Brain microvascular endothelial cell (primary cell): ENCODE measurements at regions not wholly inside any gene's neighbourhood (a gene's known extent, or its start where the extent isn't known, plus 50 kb on each side); places are given as distances from the start of the nearest gene placed in this dataset.
"Not testable (repeated sequence)": the region's sequence is repeated elsewhere in the genome, so short reads cannot be mapped to it uniquely, and the experiment has no call there.

ENCODE experiments used
- DNase-seq: peaks from one replicate; pipeline ENCODE4 v3.0.0-alpha.2; 2020
- H3K27ac ChIP-seq: fragments of 250-450 bp; sonication (Bioruptor Pico); 2 replicates; pipeline ENCODE4 v1.5.1; 2020; ENCODE audit warnings: mild to moderate bottlenecking, moderate library complexity
- H3K27me3 ChIP-seq: fragments of 250-450 bp; sonication (Bioruptor Pico); replicated peaks from 2 replicates; pipeline ENCODE4 v1.5.1; 2020; ENCODE audit warnings: mild to moderate bottlenecking
- H3K36me3 ChIP-seq: fragments of 250-450 bp; sonication (Bioruptor Pico); replicated peaks from 2 replicates; pipeline ENCODE4 v1.5.1; 2020; ENCODE audit warnings: mild to moderate bottlenecking
- H3K4me3 ChIP-seq: 2 replicates; pipeline ENCODE4 v1.5.1; 2011; ENCODE audit warnings: low read depth, mild to moderate bottlenecking, control low read depth, low read length, moderate library complexity
- in situ Hi-C: cut with HindIII; loops from 2 replicates; pipeline ENCODE4 v1.10.0; 2017; ENCODE audit warnings: low sequenced_read_pairs, low pct_ligation_motif_present
- TF ChIP-seq, protein P1 (sequence below): IDR thresholded peaks from 2 replicates; pipeline ENCODE4 v1.5.1; 2011; ENCODE audit warnings: low read depth, mild to moderate bottlenecking, moderate library complexity, low read length, control low read depth, inconsistent platforms; ENCODE audit errors: missing control alignments

DNA sequence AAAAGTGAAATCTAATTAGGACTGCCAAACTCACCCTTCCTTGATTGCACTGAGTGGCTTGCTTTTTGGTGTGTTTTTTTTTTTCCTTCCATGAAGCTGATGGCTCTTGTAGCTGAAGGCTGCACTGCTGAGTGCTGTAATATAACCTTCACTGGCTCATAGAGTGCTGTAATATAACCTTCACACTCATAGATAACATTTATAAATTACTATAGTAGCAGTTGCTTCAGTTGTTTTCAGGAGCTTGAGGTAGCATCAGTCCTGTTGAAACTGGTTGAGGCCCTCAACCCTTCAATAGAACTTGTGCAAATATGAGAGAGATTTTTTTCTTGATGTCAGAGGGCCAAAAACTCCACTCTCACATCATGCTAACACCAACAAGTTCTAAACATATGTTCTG lies 404.9 kb upstream of the MBL2 start:
- H3K4me3 ChIP-seq: no peak overlapping the region
- H3K36me3 ChIP-seq: no peaks in the 10 kb centered on the region
- TF ChIP-seq, protein P1, sequence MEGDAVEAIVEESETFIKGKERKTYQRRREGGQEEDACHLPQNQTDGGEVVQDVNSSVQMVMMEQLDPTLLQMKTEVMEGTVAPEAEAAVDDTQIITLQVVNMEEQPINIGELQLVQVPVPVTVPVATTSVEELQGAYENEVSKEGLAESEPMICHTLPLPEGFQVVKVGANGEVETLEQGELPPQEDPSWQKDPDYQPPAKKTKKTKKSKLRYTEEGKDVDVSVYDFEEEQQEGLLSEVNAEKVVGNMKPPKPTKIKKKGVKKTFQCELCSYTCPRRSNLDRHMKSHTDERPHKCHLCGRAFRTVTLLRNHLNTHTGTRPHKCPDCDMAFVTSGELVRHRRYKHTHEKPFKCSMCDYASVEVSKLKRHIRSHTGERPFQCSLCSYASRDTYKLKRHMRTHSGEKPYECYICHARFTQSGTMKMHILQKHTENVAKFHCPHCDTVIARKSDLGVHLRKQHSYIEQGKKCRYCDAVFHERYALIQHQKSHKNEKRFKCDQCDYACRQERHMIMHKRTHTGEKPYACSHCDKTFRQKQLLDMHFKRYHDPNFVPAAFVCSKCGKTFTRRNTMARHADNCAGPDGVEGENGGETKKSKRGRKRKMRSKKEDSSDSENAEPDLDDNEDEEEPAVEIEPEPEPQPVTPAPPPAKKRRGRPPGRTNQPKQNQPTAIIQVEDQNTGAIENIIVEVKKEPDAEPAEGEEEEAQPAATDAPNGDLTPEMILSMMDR: no peak
- H3K27ac ChIP-seq: no peak overlapping the region
- no peaks in the 10 kb centered on the region for H3K27me3 ChIP-seq
- in situ Hi-C loops: no loop called here
- DNase-seq: no peak

DNA sequence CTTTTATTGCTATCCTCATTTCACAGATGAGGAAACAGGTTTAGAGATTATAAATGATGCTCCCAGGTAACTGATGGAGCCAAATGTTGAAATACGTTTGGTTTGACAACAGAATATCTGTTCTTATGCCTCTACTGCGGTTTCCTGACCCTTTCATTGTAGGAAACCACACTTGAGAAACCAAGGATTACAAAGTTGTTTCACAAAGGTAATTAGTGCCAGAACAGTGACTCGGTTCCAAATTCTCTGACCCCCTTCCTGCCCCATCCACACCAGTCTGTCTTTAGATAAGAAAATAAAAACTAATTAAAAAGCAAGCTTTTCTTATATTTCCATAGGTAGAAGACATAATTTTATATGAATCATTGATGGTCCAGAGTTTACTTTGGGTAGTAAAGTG lies 393.7 kb upstream of the MBL2 start:
- Histone ChIP-seq H3K4me3 (no peak overlapping the region), H3K27ac (no peak overlapping the region), H3K27me3 (no peaks in the 10 kb centered on the region), H3K36me3 (no peaks in the 10 kb centered on the region)
- no peak for DNase-seq
- in situ Hi-C loops: no loop called here
- TF ChIP-seq, protein P1: no peak

DNA sequence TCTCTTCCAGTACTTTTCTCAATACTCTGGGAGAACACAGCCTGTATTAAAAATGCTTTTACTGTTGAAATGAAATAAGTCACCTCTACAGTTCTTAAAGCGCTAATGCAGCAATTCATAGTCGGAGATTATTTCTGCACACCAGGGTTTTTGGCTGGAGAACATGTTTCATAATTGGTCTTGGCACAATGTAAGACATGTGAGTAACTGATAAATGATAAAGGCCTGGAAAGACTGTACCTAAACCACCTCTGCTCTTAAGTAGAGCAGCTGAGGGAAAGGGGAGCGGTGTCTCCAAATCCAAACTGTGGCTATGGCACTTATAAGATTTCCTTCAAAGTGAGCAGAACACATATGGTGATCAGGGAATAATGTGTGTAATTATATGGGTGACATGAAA lies 390.3 kb upstream of the MBL2 start:
- DNase-seq: no peak
- no peaks in the 10 kb centered on the region for H3K27me3 ChIP-seq
- H3K27ac ChIP-seq: no peak overlapping the region
- H3K4me3 ChIP-seq: no peak overlapping the region
- no peaks in the 10 kb centered on the region for H3K36me3 ChIP-seq
- in situ Hi-C loops: no loop called here
- TF ChIP-seq, protein P1: no peak

DNA sequence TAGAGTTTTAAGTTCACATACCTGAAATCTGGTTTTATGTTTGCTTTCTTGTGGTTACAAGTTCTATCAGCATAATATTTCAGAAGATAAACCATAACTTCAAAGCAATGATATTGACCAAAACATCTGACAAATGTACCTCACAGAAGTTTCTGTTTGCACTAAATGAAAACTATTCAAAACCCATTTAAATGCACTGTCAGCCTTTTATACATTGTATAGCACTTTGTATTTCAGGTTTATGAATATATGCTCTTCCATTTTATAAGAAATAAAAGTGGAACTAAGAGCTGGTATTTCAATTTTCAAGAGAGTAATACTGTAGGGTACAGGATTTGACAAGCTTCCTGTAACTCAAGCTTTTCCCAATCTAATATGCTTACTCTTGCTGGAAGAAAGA lies 388.6 kb upstream of the MBL2 start:
- no peak for DNase-seq
- H3K27ac ChIP-seq: no peak overlapping the region
- no peak overlapping the region for H3K4me3 ChIP-seq
- in situ Hi-C loops: no loop called here
- TF ChIP-seq, protein P1: no peak
- H3K27me3 ChIP-seq: no peaks in the 10 kb centered on the region
- no peaks in the 10 kb centered on the region for H3K36me3 ChIP-seq

DNA sequence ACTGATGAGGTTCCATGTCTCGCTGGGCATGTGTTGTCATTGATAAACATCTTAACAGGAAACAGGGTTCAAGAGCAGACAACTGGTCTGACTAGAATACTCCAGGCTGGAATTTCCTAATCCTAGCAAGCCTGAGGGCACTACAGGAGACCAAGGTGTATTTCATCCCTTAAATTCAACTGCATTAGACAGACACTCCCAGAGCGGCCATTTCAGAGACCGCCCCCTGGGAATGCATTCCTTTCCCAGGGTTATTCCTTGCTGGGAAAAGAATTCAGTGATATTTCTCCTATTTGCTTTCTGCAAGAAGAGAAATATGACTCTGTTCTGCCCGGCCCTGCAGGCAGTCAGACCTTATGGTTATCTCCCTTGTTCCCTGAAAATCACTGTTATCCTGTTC lies 383.1 kb upstream of the MBL2 start:
- H3K4me3 ChIP-seq, in situ Hi-C loops: not testable (repeated sequence)

DNA sequence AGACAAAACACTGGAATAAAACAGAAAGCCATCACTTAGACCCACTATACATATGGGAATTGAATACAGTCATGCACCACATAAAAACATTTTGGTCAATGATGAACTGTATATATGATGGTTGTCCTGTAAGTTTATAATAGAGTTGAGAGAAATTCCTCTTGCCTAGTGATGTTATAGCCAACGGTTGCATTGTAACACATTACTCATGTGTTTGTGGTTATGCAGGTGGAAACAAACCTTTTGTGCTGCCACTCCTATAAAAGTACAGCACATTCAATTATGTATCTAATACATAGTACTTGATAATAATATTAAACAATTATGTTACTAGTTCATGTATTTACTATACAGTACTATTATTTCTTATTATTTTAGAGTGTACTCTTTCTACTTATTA lies 381.2 kb upstream of the MBL2 start:
- Histone ChIP-seq H3K27ac (no peak overlapping the region), H3K36me3 (no peaks in the 10 kb centered on the region), H3K4me3 (no peak overlapping the region), H3K27me3 (no peaks in the 10 kb centered on the region)
- DNase-seq: no peak
- TF ChIP-seq, protein P1: no peak
- in situ Hi-C loops: no loop called here

More for the DNA sequence above, 383.1 kb upstream of the MBL2 start:
- not testable (repeated sequence) for H3K36me3 ChIP-seq, DNase-seq, H3K27ac ChIP-seq, H3K27me3 ChIP-seq
